CD4-positive, CD25-positive, alpha-beta regulatory T cell (primary cell): ENCODE measurements at regions not wholly inside any gene's neighbourhood (a gene's known extent, or its start where the extent isn't known, plus 50 kb on each side); places are given as distances from the start of the nearest gene placed in this dataset.

Experiments used
- ATAC-seq, 2 donors: fragments of 150-1000 bp; cut with Tn5 transposase; one replicate each; pipeline ENCODE4 v1.10.0; 2021; ENCODE audit warnings: low read depth in 2 of 2, moderate number of reproducible peaks in 2 of 2, moderate library complexity in 1 of 2
- DNase-seq, 3 donors: peaks; one replicate each; pipeline versions ENCODE4 v3.0.0 to v3.0.0-alpha.2; 2012 to 2022; ENCODE audit warnings: mixed read lengths in 1 of 3
- H3K27ac ChIP-seq: one replicate; pipeline ENCODE4 v1.7.0; 2013; ENCODE audit warnings: mild to moderate bottlenecking, low read length; ENCODE audit not compliant: insufficient read depth, poor library complexity, severe bottlenecking
- H3K27me3 ChIP-seq: one replicate; pipeline ENCODE4 v1.7.0; 2013; ENCODE audit warnings: low read length; ENCODE audit not compliant: control insufficient read depth, insufficient read depth
- H3K36me3 ChIP-seq: one replicate; pipeline ENCODE4 v1.7.0; 2013; ENCODE audit warnings: mild to moderate bottlenecking, low read length, moderate library complexity; ENCODE audit not compliant: control insufficient read depth, insufficient read depth
- H3K4me1 ChIP-seq: 2 replicates; pipeline ENCODE4 v1.7.0; 2013; ENCODE audit warnings: mild to moderate bottlenecking, low read length; ENCODE audit not compliant: insufficient read depth, control insufficient read depth, poor library complexity, severe bottlenecking
- H3K4me3 ChIP-seq: one replicate; pipeline ENCODE4 v1.7.0; 2013; ENCODE audit warnings: low read depth, mild to moderate bottlenecking, low read length, moderate library complexity
- H3K9me3 ChIP-seq, 2 experiments: 1 replicate in 1 of 2; 2 replicates in 1 of 2; pipeline ENCODE4 v1.7.0; 2013; ENCODE audit warnings: low read length in 2 of 2, mild to moderate bottlenecking in 1 of 2, moderate library complexity in 1 of 2; ENCODE audit not compliant: control insufficient read depth in 2 of 2
- H3K27ac Mint-ChIP-seq, 3 donors: one replicate each; pipeline ENCODE4 v1.8.0; 2020 to 2022; ENCODE audit warnings: mild to moderate bottlenecking in 3 of 3, mixed read lengths in 3 of 3, moderate library complexity in 2 of 3
- H3K27me3 Mint-ChIP-seq: one replicate; pipeline ENCODE4 v1.8.0; 2022; ENCODE audit warnings: mild to moderate bottlenecking, mixed read lengths
- H3K36me3 Mint-ChIP-seq: one replicate; pipeline ENCODE4 v1.8.0; 2020; ENCODE audit warnings: mixed read lengths
- H3K4me1 Mint-ChIP-seq, 4 donors: one replicate each; pipeline ENCODE4 v1.8.0; 2020 to 2022; ENCODE audit warnings: mixed read lengths in 4 of 4, mild to moderate bottlenecking in 1 of 4
- H3K4me3 Mint-ChIP-seq, 4 donors: one replicate each; pipeline ENCODE4 v1.8.0; 2020 to 2022; ENCODE audit warnings: mild to moderate bottlenecking in 4 of 4, mixed read lengths in 4 of 4, moderate library complexity in 3 of 4
- H3K9me3 Mint-ChIP-seq, 7 donors: one replicate each; pipeline ENCODE4 v1.8.0; 2020 to 2022; ENCODE audit warnings: mixed read lengths in 7 of 7, mild to moderate bottlenecking in 3 of 7, moderate library complexity in 2 of 7

DNA sequence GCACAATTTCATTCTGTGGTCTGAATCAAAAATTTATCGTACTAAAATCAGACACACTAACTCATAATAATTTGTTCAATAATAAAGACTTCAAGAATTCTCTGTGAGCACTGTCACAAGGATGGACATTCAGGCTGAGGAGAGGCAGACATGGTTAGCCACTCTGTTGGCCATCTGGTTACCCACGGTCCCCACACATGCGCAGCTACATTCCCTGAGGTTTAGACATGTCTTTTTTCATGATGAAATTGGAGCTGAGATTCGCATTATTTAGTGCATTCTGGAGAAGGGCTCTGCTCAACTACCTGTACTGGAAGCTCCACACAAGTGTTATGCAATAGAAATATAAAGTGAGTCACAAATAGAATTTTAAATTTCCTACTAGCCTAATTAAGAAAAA lies 156.9 kb downstream of the SUCNR1 start:
- H3K4me3 Mint-ChIP-seq = no peak overlapping the region
- ATAC-seq (no peak), DNase-seq (no peak)
- no peaks in the 10 kb centered on the region for H3K4me1 ChIP-seq
- H3K4me1 Mint-ChIP-seq = no peaks in the 10 kb centered on the region
- peaks cover 9% of the 10 kb centered on the region for H3K27me3 Mint-ChIP-seq
- no peaks in the 10 kb centered on the region for H3K36me3 Mint-ChIP-seq
- H3K9me3 ChIP-seq = no peaks in the 10 kb centered on the region
- H3K36me3 ChIP-seq = no peaks in the 10 kb centered on the region
- H3K4me3 ChIP-seq = no peak overlapping the region
- peaks cover 2% of the 10 kb centered on the region for H3K27me3 ChIP-seq
- no peak overlapping the region for H3K27ac ChIP-seq
- peaks cover 0 to 15% (median 6%) of the 10 kb centered on the region in 7 donors for H3K9me3 Mint-ChIP-seq
- H3K27ac Mint-ChIP-seq = no peak overlapping the region

- ATAC-seq = no peak
Measured at GRCh38 chr3:152031321-152031720, 157.9 kb downstream of the SUCNR1 start.

DNA sequence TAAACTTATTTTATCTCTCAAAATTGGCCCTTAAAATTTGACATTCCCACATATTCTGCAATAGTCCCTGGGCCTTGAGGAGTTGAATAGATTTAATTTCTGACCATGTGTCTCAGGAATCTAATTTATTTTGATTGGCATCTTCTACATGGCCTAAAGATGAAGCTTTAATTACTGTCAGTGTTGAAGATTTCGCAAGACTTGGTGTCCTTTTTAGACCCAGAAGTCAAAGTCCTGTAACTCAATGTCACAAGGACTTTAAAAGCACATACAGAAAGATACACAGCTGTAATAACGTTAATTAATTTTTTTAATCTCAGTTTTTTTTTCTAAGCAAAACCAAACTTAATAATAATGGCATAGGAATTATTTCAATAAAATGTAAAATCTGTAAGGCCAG lies 163.9 kb downstream of the SUCNR1 start:
- Histone ChIP-seq H3K9me3 (peaks cover 11 to 12% of the 10 kb centered on the region in 2 experiments), H3K4me1 (peaks cover 3% of the 10 kb centered on the region), H3K36me3 (no peaks in the 10 kb centered on the region), H3K27ac (no peak overlapping the region), H3K27me3 (peaks cover 2% of the 10 kb centered on the region), H3K4me3 (no peak overlapping the region)
- Mint-ChIP-seq H3K36me3 (no peaks in the 10 kb centered on the region), H3K9me3 (peaks cover 0 to 26% (median 6%) of the 10 kb centered on the region in 7 donors), H3K27me3 (no peaks in the 10 kb centered on the region), H3K4me3 (no peak overlapping the region), H3K4me1 (peaks cover 2 to 7% (median 5%) of the 10 kb centered on the region in 4 donors), H3K27ac (no peak overlapping the region)
- DNase-seq (no peak), ATAC-seq (no peak)

More at GRCh38 chr3:152031321-152031720, 157.9 kb downstream of the SUCNR1 start:
- Mint-ChIP-seq H3K27me3 (peaks cover 9% of the 10 kb centered on the region), H3K27ac (no peak overlapping the region), H3K36me3 (no peaks in the 10 kb centered on the region), H3K4me3 (no peak overlapping the region), H3K9me3 (peaks cover 0 to 23% (median 6%) of the 10 kb centered on the region in 7 donors), H3K4me1 (no peaks in the 10 kb centered on the region)
- Histone ChIP-seq H3K9me3 (peaks cover 0 to 8% of the 10 kb centered on the region in 2 experiments), H3K36me3 (no peaks in the 10 kb centered on the region), H3K4me1 (no peaks in the 10 kb centered on the region), H3K27me3 (peaks cover 2% of the 10 kb centered on the region), H3K27ac (no peak overlapping the region), H3K4me3 (no peak overlapping the region)
- no peak for DNase-seq

GRCh38 chr3:152037953-152038352 lies 164.5 kb downstream of the SUCNR1 start:
- H3K36me3 Mint-ChIP-seq = no peaks in the 10 kb centered on the region
- peaks cover 2% of the 10 kb centered on the region for H3K27me3 ChIP-seq
- peaks cover 3% of the 10 kb centered on the region for H3K4me1 ChIP-seq
- DNase-seq = no peak
- peaks cover 11 to 12% of the 10 kb centered on the region in 2 experiments for H3K9me3 ChIP-seq
- no peak overlapping the region for H3K4me3 Mint-ChIP-seq
- peaks cover 0 to 26% (median 4%) of the 10 kb centered on the region in 7 donors for H3K9me3 Mint-ChIP-seq
- peaks cover 2 to 7% (median 5%) of the 10 kb centered on the region in 4 donors for H3K4me1 Mint-ChIP-seq
- H3K27me3 Mint-ChIP-seq = no peaks in the 10 kb centered on the region
- H3K27ac ChIP-seq = no peak overlapping the region
- no peaks in the 10 kb centered on the region for H3K36me3 ChIP-seq
- no peak overlapping the region for H3K27ac Mint-ChIP-seq
- H3K4me3 ChIP-seq = no peak overlapping the region
- ATAC-seq = no peak

DNA sequence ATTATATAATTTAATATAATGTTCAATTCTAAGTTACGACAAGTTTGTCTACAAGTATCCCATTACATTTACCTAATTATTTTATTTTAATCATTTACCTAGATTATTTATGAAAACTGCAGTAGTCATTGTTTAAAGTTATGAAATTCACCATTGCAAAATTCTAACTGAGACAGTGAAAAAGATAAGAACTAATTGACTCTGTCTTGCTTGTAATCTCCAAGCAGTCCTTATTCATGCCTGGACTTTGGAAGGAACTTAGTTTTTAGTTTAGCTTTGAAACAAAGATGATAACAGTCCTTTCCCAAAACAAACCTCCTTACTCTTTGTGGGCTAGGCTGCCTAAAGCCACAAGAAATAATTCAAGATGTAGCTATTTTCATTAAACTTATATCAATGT lies 165.0 kb downstream of the SUCNR1 start:
- Histone ChIP-seq H3K4me1 (peaks cover 3% of the 10 kb centered on the region), H3K36me3 (no peaks in the 10 kb centered on the region), H3K27me3 (peaks cover 3% of the 10 kb centered on the region), H3K9me3 (peaks cover 11 to 12% of the 10 kb centered on the region in 2 experiments), H3K4me3 (no peak overlapping the region), H3K27ac (no peak overlapping the region)
- H3K4me1 Mint-ChIP-seq = peaks cover 2 to 7% (median 5%) of the 10 kb centered on the region in 4 donors
- H3K27me3 Mint-ChIP-seq = no peaks in the 10 kb centered on the region
- no peak overlapping the region for H3K27ac Mint-ChIP-seq
- DNase-seq (no peak), ATAC-seq (no peak)
- peaks cover 0 to 20% (median 3%) of the 10 kb centered on the region in 7 donors for H3K9me3 Mint-ChIP-seq
- no peaks in the 10 kb centered on the region for H3K36me3 Mint-ChIP-seq
- H3K4me3 Mint-ChIP-seq = no peak overlapping the region

DNA sequence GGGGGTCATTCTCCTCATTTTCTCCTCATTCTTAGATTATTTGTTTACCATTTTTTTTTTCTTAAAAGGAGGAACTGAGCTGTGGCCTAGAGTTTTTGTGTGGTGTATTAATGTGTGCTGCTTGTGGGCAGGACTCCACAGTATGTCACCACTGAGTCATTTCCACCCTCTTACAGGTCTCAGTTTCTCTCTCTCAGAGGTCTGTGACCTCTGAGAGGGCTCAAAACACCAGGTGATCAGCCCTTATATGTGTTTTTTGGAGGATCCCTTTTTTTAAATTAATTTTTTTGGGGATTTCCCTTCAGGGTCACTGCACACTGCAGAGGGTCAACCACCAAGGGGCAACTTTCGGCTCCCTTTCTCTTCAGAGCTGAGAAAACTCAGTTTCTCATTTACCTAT lies 166.4 kb downstream of the SUCNR1 start:
- Mint-ChIP-seq H3K36me3 (no peaks in the 10 kb centered on the region), H3K4me3 (no peak overlapping the region), H3K27ac (peak overlapping the region in 1 of 3 donors; percentile 33), H3K4me1 (peaks cover 2 to 7% (median 5%) of the 10 kb centered on the region in 4 donors), H3K9me3 (peaks cover 0 to 14% (median 3%) of the 10 kb centered on the region in 7 donors), H3K27me3 (no peaks in the 10 kb centered on the region)
- no peak for ATAC-seq
- Histone ChIP-seq H3K4me3 (no peak overlapping the region), H3K36me3 (no peaks in the 10 kb centered on the region), H3K27me3 (peaks cover 6% of the 10 kb centered on the region), H3K27ac (no peak overlapping the region), H3K4me1 (peaks cover 3% of the 10 kb centered on the region), H3K9me3 (peaks cover 11 to 12% of the 10 kb centered on the region in 2 experiments)
- peak in 1 of 3 donors; percentile 17 for DNase-seq

DNA sequence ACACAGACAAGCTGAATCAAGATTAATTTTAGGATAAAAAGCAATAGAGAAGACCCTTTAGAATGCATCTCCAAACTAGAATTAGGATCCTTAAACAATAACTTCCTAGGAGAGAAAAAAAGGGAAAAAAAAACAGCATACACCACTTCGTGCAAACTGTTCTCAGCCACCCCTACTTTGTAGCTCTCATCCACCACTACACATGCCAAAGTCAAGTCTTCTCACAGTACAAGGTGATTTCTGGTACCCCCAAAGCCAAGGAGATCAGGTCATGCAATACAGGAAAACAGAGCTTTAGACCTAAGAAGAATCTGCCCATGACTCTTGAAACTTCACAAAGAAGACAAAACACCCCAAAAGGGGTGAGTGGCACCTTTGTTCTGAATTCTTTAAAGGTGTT lies 166.9 kb downstream of the SUCNR1 start:
- Histone ChIP-seq H3K27ac (no peak overlapping the region), H3K4me1 (peaks cover 3% of the 10 kb centered on the region), H3K4me3 (no peak overlapping the region), H3K27me3 (peaks cover 6% of the 10 kb centered on the region), H3K9me3 (peaks cover 11 to 12% of the 10 kb centered on the region in 2 experiments), H3K36me3 (no peaks in the 10 kb centered on the region)
- Mint-ChIP-seq H3K27me3 (no peaks in the 10 kb centered on the region), H3K27ac (peak overlapping the region in 1 of 3 donors; percentile 33), H3K9me3 (peaks cover 0 to 10% (median 2%) of the 10 kb centered on the region in 7 donors), H3K4me3 (peak overlapping the region in 1 of 4 donors; percentile 37), H3K36me3 (no peaks in the 10 kb centered on the region), H3K4me1 (peaks cover 2 to 7% (median 5%) of the 10 kb centered on the region in 4 donors)
- ATAC-seq = no peak
- DNase-seq = no peak

DNA sequence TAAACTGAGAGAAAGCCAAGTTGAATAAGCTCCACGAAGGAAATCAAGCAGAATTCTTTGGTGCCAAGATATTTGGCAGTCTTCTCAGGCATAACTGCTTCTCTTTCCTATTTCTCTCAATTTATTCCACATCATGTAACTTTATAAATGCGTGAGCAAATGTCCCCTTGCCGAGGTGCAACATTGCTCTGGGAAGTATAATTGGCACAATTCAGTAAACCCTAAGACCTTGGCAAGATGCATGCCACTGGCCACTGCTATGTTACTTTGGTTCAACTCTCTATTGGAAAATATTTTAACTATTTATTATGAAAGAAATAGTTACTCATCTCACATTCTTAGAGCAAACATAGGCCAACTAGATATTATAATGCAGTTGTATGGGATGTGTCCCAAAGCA lies 170.2 kb downstream of the SUCNR1 start:
- ATAC-seq = no peak
- H3K36me3 Mint-ChIP-seq = no peaks in the 10 kb centered on the region
- H3K9me3 Mint-ChIP-seq = peaks cover 0 to 2% (median 0%) of the 10 kb centered on the region in 7 donors

More for the DNA sequence above, 170.2 kb downstream of the SUCNR1 start:
- Histone ChIP-seq H3K4me1 (peaks cover 3% of the 10 kb centered on the region), H3K36me3 (no peaks in the 10 kb centered on the region), H3K27me3 (peaks cover 6% of the 10 kb centered on the region), H3K27ac (no peak overlapping the region), H3K4me3 (no peak overlapping the region), H3K9me3 (no peaks in the 10 kb centered on the region)
- H3K4me3 Mint-ChIP-seq = no peak overlapping the region
- H3K27me3 Mint-ChIP-seq = peaks cover 8% of the 10 kb centered on the region
- DNase-seq = no peak
- H3K27ac Mint-ChIP-seq = no peak overlapping the region
- H3K4me1 Mint-ChIP-seq = peaks cover 2 to 7% (median 5%) of the 10 kb centered on the region in 4 donors
